GM18498 (cell line): ENCODE measurements at regions not wholly inside any gene's neighbourhood (a gene's known extent, or its start where the extent isn't known, plus 50 kb on each side); places are given as distances from the start of the nearest gene placed in this dataset.
A peak's percentile ranks its signal among the peaks of the same experiment; 100 is the strongest.

Experiments
- ATAC-seq: cut with Tn5 transposase; IDR thresholded peaks from one replicate; pipeline ENCODE4 v1.9.1; 2021; ENCODE audit warnings: mild to moderate bottlenecking, moderate library complexity; ENCODE audit not compliant: unreplicated experiment

DNA sequence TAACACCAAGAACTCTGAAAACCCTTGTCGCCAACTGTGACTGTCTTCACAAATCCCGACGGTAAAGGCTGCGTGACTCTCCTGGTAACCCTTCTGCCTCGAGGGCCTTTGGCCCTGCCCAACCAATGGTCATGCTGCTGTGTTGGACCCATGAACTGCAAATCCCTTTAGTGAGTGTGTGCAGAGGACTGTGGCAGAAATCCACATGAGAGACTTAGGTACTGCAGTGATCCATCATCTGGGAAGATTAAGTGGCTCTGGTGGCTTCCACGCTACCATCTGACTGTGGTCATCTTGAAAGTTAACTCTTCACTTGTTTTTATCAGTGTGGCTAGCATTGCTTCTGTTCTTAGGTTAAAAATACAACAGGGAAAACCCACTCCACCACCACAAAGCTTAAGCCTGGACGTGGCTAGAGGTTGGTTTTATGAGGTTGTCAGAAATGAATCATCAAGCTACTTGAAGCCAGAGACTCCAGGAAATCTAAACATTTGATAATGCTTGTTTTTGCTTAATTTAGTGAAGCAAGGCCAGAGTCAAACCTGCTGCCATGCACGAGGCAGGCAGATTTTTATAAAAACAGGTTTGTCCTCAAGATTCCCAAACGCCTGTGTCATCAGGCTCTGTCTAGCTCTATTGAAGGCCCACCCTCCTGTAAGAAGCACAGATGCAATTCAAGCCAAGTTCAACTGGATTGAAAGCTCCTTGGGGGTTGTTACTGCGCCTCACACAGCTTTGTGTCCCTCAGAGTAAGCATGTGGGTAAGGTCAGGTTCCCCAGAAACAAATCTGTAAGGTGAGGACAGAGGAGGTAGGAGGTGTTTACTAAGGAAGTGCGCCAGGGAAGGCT is 52.7 kb upstream of the ERCC6L2 start:
- ATAC-seq = peak; percentile 82

DNA sequence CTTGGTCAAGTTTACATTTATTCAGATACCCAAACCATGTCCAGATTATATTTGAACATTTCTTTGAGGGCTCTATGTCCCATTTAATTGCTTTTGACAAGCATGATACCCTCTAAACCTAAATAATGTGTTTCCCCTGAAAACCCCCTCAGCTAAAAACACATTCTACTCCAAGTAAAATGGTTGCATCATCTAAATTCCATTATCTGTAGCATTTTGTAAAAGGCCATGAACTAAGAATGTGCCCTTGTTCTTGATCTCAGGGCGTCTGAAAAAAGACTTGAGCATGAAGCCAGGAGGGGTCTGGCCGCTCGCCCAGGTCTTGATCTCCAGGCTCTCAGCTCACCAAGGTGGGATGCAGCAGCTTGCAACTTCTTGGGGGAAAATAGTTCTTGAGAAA is 53.5 kb upstream of the ERCC6L2 start:
- no peak for ATAC-seq

DNA sequence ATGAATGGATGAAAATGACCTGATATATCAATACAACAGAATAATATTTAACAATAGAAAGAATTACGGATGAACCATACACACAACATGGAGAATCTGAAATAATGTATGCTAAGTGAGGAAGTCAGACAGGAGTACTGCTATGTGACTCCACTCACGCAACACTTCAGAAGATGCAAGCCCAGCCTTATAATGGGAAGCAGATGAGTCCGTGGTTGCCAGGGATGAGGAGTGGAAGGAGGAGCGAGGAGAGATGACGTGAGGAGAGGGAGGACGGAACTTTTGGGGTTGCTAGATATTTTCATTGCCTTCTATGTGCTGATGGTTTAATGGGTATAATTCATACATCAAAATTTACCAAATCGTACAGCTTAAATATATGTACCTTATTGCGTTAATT is 55.4 kb upstream of the ERCC6L2 start:
- no peak for ATAC-seq

DNA sequence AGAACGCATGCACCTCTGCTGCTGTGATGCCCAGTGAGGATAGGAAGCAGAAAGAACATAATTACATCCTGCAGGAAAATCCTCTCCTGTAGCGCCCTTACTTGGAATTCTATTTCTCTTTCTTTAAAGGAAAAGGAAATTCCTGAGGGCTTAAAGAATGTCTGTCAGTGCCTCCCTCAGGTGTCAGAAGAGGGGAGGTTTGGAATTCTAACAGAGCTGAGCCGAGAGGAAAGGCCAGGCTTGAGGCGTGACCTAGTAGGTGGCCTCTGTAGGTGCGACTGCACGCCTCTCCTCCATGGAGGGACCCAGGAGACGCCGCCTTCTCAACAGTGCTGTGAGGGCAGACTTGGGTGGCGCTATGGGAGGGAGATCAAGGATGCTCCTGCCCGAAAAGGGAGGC is 55.9 kb upstream of the ERCC6L2 start:
- no peak for ATAC-seq

DNA sequence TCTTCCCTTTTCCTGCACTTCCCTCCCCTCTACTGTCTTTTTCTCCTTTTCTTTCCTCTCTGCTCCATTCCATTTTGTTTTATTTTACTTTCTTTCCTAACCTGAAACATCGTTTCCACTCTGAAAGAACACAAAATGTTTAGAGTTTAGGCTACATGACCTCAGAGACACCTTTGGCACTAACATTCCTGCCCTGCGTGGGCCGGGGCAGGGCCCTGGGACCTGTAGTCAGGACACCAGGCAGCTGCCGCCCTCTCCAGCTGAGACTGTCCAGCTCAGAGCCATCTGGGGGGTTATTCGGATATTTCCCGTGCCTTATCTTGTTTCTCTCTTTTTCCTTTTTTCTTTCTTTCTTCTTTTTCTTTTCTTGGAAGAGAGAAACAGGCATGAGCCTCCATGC is 58.3 kb upstream of the ERCC6L2 start:
- ATAC-seq = no peak

DNA sequence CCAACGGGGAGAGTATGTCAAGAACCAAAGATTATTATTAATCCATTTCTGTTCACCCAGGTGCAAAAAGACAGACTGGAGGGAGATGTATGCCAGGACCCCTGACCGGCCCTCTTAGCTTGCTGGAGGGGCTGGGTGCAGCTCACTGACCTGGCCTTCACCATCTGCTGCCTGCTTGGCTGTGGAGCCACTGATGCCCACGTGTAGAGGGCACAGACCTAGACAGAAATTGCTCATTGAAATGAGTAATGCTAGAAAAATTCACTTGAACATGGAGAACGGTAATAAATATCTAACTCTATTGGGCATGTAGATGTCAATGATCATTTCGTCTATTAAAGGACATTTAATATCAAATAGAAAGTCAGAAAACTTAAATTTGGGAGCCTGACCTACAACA is 58.8 kb upstream of the ERCC6L2 start:
- ATAC-seq = no peak

DNA sequence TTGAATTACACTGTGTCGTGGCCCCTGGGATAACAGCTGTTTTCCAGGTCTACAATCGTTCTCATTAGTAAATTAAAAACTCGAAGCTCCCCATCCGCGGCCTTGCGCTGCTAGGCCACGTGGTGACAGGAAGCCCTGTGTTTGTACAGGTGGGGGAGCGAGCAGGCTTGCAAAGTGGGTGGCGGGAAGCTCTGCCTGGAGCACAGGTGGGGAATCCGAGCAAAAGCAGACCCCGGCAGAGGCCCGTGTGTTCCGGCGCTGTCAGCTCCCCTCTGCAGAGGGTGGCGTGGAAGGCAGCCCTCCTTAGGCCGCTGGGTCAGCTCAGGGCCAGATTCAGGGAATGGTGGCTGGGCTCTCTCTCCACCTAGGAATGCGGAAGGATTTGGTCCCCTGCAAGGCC is 59.5 kb upstream of the ERCC6L2 start:
- no peak for ATAC-seq

DNA sequence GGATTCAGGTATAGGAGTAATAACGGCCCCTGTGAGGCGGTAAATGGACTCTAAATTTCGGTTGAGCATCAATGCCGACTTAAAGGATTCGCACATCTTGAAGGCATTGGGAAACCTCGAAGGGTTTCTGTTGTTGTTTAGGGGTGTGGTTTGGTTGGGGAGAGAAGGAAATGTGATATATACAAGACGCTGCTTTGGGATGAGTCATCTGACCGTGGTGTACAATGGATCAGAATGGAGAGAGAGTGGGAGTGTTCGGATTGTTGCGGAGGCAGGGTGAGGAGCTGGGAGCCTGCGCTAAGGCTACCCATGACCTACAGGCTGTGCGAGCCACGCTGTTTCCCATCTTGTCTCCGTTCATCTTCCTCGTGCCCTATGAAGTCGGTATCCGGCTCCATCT is 60.4 kb upstream of the ERCC6L2 start:
- ATAC-seq = no peak

DNA sequence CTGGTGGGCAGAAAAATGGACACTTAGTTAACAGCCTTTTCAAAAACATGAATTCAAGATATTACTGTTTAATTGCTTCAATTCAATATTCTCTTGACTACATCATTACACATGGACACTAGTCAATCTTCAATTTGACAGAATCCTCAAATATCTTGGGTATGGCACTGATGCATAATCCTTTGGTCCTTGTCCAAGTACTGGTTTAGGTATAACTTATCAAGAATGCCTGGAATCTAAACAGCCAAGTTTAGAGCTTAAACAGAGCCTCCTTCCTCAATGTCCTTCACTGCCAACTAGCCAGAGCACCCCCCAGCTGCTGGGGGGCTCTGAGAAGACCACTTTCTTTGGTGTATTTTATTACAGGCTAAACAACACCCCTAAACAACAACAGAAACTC is 61.6 kb upstream of the ERCC6L2 start:
- ATAC-seq = no peak

DNA sequence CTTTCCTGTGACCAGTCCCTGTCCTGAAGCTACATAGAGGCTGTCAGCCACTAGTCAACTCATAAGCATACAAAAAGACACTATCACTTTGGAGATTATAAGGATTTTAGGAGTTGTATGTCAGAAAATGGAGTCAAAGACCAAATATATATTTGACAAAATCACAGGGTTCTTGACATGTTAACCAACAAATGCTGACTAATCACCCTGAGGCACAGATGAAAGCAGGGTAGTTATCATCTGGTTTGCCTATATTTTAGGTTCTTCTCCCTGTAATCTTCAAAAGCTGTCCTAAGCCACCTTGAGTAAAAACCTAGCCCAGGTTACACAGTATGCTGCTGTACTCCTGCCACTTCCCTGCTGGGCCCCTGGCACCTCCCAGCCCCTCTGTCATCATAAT is 64.7 kb upstream of the ERCC6L2 start:
- ATAC-seq = no peak

DNA sequence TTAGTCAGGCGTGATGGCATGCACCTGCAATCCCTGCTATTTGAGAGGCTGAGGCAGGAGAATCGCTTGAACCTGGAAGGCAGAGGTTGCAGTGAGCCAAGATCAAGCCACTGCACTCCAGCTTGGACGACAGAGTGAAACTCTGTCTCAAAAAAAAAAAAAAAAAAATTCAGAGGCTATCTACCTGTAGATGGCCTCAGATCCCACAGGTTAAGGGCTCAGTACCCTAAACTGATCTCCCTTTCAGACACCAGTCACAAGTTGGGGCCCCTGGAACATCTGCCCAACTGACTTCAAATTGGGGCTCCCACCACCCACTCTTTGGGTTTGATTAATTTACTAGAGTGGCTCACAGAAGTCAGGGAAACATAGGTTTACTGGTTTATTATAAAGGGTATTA is 65.4 kb upstream of the ERCC6L2 start:
- no peak for ATAC-seq

DNA sequence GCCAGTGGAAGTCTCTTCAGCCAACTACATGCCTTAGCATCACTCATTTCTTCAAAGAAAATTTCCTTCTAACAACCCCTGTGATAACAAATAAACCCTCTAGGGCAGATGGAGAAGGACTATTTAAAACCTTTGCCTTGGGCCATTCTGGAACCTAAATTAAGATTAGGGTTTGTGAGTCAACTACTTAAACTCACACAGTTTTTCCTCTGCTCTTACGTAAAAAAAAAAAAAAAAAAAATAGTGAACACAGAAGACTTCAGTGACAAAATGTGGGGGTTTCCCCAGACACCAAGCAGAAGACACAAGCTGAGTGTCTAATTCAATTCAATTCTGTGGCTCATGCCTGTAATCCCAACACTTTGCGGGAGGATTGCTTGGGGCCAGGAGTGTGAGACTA is 65.8 kb upstream of the ERCC6L2 start:
- no peak for ATAC-seq

DNA sequence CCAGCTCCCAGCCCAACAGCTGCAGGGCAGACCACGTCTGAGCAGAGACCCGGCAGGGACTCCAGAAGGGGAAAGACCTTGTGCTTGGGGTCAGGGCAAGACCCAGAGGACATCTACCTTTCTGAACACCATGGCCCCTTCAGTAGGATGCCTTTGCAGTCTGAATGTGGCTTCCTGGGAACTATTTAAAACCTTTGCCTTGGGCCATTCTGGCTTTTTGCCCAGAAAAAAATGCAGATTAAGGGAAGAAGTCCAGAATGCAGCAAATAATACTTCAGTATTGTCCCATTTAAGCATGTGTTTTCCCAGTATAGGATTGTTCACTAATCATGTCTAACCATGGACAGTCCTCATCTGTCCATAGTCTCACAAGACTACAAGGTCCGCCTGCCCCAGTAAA is 67.5 kb upstream of the ERCC6L2 start:
- ATAC-seq = no peak

DNA sequence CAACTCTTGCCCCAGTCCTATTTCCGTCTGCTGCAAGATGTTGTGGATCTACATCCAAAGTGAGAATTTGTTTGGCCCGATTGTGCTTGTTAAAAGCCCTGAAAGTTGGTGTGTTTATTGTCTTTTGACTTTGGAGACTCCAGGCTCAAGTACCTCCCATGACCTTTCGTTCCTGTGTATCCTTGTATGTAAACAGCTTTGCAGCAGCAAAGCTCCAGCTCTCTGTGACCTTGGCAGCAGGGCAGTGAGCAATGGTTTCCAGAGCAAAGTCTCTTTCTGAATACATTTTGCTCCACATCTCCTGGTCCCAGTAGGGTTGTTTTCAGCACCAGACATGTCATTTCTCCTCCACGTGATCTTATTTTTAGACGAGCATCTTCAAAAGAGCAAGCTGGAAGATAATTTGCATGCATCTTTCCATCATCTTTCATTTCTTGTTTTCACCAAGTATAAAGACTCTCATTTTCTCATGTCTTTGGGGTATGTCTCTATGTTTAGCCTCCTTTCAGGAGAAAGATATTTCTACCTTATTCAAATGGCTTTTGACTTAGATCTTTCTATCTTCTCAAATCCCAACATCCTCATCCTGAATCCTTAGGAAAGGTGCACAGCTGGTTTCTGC is 68.1 kb upstream of the ERCC6L2 start:
- no peak for ATAC-seq

DNA sequence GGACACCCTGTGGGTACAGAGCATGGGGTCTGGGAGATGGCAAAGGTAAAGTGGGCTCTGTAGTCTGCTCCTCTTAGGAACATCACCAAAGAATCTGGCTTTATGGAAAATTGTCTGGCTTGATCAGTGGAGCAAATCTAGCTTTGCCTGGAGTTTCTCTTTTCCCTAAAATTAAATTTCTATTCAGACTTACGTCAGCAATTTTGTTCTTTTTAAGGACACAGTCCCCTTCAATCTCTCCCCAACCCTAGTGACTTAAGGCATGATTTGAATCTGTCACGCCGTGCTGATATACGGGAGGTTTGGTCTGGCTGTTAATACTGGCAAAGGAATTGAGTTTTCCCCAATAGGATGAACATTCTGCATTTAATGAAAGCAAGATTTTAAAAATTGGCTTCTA is 72.3 kb upstream of the ERCC6L2 start:
- ATAC-seq = no peak

DNA sequence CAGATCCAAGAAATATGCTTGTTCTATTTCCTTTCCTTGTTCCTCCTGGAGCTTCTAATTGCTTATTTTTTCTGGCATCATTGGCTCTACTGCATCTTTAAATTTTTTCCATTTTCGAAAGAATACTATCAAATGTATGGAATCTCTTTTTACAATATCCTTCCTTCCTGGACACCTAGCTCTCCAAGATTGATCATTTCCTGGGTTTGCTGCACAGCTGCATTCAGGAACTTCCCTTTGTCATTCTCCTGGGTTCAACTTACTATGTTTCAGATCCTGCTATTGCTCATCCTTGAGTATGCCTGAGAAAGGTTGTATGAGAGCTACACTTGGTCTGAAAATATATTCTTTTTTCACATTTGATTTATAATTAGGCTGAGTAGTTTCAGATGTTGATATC is 73.7 kb upstream of the ERCC6L2 start:
- no peak for ATAC-seq

DNA sequence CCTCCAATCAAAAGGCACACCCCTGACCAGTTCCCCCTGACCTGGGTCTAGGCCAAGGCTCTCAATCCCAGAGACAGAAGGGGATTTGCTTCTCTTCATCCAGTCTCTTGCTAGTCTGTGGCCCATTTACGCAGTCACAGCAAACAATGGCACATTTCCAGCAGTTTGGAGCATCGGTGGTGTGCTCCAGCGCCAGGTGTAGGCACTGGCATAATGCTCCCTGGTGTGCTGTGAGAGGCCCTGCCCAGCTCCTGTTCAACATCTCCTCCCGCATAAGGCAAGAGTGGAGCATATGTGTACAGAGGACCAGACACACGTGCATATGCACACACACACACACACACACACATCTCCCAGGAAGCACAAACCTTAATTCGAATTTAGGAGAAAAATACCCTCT is 79.5 kb upstream of the ERCC6L2 start:
- no peak for ATAC-seq

DNA sequence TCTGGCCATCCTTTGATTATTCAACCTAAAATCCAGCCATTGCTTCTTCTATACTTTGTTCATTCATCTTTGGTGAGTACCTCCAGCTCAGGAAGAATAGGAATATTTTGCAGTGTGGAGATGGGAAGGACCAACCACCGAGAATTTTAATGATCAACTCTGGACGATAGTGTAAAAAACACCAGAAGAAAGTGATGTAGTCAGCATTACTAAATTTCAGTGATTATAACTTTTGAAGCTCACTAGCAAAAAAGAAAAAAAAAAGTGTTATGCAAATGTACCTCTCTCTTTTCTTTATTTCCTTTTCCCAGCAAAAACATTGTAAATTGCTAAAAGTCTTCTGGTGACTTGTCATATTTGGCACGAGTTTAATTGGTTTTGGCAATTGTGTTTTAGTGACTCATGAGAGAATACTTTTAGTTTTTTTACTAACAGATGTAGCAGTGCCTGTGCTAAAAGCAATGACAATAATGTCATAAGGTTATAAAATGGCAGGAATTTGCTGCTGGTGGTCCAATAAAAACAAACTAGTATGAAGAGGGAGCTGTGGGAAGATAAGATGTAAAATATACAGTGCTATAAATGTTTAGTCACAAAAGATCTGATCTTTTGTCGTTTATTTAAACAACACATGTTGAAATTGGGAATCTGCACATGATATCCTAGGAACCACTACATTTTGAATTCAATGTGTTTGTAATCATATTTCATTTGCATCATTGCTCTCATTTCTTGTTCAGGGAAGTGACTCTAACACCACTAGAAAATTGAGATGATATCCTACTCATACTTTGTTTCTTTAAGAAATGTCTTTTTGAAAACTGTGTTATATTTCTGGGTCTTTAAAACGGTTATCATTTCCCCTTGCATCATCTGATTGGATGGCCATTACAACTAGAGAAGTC is 81.3 kb upstream of the ERCC6L2 start:
- no peak for ATAC-seq

DNA sequence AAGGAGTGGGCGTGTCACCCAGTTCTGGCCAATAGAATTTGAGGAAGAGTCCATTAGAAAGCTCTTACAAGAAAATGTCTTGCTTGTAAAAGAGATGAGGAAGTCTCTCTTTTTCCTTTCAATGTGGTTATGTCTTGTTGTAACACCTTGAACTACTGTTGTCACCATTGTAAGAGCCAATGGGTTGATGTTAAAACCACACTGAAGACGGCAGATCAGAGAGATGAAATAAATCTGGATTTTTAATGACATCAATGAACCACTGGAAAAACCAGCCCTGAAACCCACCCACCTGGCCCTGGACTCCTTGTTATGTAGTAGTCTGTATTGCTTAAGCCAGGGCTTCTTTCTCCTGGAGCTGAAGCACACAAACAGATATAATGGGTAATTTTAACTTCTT is 83.8 kb upstream of the ERCC6L2 start:
- no peak for ATAC-seq

DNA sequence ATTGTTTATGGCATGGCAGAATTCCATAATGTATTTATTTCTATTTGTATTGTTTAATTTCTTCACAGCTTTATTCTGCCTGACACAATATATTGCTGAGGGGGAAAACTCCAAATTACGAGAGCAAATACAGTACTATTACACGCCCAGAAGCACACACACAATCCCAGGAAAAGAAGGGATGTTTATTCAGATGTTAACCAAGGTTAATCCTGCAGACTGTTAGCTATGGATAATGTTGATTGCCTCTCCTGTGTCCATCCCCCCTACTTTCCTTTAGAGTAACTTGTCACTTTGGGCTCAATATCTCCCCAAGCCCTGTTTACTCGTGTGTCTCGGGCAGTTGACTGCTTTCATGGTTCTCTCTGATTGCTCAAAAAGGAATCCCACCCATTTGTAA is 84.2 kb upstream of the ERCC6L2 start:
- no peak for ATAC-seq

DNA sequence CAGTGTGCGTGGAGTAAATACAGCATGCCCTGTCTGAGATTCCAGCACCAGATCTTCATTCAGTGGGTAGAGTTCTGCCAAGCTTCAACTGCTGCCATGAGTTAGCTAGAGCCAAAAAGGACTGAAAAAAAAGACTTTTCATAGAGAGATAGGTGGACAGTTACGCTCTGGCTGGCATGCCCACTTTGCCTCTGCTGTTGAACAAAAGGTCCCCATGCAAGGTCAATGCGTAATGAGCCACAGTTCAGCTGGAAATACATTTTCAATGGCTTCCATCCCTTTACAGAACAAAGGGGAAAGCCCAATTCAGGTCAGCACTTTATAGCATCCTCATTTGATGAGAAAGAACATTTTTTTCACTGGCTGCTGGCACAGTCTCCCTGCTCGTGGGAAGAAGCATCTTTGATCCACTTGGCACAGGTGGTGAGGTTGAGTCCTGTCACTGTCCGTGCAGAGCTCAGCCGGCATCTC is 86.9 kb upstream of the ERCC6L2 start:
- no peak for ATAC-seq

DNA sequence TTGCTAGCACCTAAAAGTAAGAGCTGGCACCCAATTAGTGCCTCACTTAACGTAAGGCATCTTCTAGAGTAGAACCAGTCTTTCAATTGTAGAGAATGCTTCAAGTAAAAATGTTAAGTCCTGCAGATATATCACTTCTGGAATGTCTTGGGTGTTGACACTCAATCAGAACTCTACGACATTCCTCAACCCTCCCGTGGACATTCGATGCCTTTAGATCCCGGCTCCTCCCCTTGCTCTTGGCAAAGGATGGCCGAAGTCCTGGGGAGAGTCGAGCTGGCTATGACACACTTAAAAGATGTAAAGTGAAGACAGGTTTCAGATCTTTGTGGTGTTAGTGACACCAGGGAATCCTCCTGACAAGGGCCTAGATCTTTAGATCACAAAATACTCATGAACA is 87.5 kb upstream of the ERCC6L2 start:
- no peak for ATAC-seq
